EL (cell line): ENCODE measurements at regions not wholly inside any gene's neighbourhood (a gene's known extent, or its start where the extent isn't known, plus 50 kb on each side); places are given as distances from the start of the nearest gene placed in this dataset.
A peak's percentile ranks its signal among the peaks of the same experiment; 100 is the strongest.

Experiments
- DNase-seq: peaks from one replicate; pipeline ENCODE4 v3.0.0-alpha.2; 2016

DNA sequence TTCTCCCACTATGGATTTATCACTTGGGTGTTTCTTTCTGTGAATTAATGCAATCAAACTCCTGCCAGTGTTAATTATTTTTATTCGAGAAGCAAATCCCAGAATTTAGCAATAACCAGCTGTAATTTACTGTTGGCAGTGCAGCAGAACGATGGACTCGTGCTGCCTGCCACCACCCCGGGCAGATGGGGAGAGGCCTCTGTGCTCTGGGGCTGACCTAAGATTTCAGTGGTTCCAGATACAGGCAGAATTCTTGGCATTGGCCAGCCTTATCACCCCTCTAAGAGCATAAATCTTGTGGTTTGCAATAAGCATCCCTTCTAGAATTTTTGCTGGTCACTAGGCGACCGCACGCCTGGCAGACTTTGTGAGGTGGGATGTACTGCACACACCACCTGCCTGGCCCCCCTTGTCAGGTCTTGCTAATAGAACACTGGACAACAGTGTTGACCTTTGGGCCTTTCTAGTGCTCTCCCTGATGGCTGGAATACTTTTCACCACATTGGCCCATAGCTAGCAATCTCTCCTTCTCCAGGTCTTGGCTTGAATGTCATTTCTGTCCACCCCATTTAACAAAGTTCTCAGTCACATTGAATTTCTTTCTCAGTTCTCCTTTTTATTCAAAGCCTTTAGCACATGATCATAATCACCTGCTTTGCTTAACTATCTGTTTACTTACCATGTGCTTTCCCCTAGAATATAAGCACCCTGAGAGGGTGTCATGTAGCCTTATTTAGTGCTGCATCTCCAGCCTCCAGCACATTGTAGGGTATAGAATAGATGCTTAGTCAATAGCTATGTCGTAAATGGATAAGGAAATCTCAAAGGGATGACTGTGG, 122.1 kb upstream of the DYNLRB2 start:
- DNase-seq, result no peak

DNA sequence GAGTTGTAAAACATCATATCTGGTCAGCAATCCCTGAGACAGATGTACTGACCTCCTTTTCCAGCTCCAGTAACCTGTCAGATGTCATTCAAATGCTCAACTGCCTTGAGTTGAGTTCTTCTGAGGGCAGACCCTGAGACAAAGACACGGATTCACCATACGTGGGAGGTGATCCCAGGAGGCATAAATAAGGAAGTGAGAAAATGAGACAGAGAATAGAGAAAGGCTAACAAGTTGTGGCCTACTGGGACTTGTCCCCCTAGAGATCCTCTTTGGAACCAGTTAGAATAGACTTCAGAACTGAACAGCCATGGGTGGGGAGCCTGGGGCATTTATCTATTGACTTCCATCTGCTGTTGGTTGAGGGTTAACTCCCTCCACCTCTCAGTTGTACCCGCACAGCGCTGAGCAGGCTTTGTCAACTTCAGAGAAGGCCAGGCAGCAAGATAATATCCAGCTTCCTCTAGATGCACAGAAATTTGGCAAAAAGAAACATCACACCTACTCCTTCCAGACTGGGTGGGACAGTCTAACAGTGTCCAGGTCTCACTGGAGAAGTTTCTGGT, 123.0 kb upstream of the DYNLRB2 start:
- DNase-seq, result no peak

DNA sequence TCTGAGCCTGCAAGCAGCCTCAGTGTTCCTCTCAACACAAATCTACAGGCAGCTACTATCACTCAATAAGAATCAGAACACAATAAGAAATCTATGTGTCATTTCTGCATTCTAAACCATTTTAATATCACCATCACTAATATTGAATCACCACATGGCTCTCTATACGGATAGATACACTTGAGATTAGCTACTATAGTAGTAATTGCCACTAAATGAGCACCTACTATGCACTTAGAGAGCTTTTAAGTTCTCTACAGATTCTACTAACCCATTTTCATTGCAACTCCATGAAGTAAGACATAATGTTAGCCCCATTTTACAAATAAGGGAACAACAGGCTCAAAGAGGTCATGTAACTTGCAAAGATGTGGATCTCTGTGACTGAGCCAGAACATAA, 132.8 kb upstream of the DYNLRB2 start:
- no peak for DNase-seq

DNA sequence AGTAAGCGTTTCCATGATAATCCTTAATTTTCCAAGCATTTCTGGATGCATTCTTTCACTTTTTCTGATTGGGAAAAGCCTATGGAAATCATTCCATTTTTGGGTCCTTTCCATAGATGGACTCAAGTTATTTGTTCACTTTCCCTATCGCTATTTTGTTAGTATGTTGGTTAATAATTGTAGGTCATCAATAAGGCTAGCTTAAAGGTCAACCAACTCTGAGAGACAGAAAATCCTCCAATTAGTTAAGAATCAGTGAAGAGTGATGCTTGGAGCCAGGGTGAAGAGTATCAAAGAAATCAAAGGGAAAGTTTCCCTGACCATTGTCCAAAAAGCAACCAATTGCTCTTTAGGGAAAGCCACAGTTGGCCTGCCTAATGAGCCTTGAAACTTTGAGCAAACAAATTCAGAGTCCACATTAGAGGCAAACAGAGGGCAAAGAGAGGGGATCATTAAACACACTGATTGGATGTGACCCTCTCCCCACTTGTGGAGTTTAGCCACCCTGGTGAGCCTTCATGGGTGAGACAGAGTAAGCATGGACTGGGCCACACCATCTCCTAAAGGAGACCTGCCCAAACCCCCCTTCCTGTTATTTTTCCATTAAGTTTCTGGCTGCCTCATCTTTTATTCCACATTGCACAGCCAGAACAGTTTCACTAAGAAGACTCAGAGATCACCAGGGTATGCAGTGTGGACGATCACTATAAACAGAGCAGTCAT, 133.4 kb upstream of the DYNLRB2 start:
- DNase-seq, result no peak

DNA sequence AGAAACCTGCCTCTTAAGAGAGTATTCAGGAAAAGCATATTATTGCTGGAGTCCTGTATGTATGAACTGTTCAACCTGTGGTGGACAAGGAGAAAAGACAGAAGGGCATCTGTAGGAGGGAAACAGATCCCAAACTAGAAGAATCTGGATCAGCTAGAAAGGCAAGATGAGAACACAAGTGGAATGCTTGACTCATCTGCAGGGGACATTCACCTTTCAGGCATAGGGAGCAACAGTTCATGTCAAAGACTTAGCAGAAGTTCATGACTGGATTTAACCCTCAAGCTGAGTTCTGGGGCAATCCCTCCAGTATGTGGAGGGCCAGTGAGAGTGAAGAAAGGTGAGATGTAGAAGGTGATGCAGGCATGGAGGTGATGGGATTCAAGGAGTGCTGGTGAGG, 135.9 kb upstream of the DYNLRB2 start:
- no peak for DNase-seq

DNA sequence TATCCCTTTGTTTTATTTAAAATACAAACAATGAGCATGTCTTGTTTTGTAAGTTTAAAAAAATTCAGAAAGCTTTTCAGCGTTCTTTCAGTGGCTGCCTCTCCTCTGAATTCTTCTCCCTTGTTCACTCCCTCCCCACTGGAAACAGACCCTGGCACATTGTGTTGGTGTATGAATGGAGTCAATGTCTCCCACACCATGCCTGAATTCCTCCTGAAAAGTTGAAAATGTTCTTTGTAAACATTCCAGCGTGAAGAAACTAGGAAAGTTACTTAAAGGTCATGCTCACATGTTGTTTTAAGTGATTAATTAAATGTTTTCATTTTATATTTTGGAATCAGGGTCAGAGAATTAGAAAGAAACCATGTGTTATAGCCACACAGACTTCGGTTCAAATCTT, 136.9 kb upstream of the DYNLRB2 start:
- no peak for DNase-seq

DNA sequence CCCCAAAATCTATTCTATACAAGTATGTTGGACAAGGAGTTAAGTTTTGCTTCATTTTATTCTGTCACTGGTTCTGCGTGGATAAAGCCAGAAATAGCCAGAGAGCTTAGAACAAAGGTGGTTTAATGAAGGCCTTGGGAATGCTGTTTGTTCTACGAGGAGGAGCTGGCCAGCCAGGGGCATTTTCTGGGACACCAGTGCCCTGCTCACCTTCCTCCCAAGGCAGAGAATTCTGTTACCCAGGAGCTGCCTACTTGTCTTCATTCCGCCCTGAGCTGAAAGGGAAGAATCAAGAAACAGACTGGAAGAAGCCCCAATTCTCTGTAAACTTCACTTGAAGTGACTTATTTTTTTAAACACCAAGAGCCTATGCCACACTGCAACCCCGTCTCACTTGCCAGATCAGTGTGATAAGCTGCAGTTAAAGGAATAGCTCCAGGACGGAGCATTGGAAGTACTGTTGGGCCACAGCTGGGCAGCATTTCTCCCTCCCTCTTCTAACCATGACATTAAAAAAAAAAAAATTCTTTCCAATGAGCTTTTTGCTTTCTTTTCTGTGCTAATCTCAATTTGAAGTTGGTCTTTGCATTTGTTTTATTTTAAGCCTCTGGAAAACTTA, 149.8 kb upstream of the DYNLRB2 start:
- no peak for DNase-seq

DNA sequence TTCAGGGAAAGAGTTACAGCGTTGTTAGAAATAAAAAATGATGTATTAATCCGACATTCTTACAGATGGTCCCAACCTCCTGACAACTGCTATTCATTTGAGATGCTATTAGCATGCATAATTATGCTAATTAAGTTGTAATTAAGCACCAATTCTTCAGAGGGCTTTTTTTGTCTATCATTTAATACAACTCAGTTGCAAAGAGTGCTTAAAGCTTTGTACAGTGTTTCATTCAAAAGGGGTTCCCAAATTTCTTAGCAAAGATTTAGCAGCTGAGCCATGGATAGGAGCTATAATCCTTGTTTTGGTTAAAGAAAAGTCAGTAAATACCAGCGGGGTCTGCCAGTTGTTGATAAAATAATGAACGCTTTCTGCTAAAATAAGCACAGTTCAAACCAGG, 150.7 kb upstream of the DYNLRB2 start:
- no peak for DNase-seq

DNA sequence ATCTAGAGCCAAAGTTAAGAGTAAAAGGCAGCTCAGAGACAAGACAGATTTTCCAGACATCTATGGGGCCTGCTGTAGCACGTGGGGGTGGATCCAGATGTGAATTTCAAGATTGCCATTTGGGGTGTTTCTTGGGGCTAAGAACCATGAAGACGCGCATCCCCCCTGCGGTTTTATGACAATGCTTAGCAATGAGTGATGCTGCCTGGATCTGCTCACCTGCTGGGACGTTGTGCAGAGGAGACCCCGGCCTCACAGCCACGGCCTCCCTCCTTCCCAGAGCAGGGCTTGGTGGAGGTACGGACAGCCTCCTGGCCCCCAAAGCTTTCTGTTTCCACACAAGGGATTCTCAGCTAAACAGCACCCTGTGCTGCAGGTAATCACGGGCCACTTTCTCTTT, 151.5 kb upstream of the DYNLRB2 start:
- DNase-seq, result no peak

DNA sequence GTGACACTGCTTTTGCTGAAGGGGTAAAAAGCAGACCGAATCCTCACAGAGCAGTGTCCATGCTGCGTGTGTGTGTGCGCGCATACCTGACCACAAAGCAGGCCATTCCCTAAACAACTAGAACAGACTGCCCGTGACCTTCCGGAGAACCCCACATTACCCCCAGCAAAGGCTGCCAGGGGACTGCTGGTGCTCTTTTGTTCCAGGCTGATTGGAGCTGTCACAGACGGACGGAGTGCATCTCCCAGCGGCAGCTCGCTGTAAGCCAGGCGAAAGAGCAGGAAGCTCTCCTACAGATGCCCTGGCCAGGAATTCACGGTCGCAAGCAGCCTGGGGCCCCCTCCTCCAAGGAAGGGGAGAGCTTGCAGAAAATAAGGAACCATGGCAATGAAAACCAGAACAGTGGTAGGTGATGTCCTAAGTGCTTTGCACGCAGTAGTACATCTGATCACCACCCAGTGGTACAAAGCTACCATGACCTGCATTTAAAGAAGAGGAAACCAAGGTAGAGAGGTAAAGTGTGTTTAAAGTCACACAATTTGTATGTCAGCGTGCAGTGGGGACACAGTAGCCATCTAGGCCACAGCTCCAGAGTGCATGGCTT, 153.4 kb upstream of the DYNLRB2 start:
- DNase-seq, result no peak

DNA sequence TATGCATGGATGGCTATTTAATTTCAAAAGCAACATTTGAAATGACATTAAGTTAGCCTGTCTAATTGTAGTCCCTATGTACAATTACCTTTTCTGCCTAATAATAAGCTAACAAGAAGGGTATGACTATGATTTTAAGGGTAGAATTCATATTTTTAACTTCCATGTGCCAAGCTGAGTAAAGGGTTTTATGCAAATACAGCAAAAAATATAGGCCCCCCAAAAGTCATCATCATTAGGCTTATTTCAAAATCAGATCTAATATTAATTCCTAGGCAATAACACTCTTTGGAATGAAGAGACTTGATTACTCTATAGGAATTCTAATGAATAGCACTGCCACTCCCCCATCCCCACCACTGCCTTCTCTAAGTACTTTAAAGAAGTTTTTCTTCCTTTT, 155.9 kb upstream of the DYNLRB2 start:
- no peak for DNase-seq

DNA sequence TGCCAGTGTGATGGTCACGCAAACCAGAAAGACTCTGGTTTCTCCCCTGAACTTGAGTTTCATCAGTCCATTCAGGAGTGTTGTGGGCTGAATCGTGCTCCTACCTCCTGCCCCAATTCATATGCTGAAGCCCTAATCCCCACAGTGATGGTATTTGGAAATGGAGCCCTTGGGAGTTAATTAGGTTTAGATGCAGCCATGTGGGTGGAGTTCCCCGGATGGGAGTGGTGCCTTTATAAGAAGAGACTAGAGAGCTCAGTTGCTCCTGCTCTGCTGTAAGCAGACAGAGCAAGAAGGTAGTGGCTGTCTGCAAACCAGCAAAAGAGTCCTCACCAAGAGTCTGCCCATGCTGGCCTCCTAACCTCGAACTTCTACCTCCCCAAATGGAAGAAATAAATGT, 160.3 kb upstream of the DYNLRB2 start:
- no peak for DNase-seq

DNA sequence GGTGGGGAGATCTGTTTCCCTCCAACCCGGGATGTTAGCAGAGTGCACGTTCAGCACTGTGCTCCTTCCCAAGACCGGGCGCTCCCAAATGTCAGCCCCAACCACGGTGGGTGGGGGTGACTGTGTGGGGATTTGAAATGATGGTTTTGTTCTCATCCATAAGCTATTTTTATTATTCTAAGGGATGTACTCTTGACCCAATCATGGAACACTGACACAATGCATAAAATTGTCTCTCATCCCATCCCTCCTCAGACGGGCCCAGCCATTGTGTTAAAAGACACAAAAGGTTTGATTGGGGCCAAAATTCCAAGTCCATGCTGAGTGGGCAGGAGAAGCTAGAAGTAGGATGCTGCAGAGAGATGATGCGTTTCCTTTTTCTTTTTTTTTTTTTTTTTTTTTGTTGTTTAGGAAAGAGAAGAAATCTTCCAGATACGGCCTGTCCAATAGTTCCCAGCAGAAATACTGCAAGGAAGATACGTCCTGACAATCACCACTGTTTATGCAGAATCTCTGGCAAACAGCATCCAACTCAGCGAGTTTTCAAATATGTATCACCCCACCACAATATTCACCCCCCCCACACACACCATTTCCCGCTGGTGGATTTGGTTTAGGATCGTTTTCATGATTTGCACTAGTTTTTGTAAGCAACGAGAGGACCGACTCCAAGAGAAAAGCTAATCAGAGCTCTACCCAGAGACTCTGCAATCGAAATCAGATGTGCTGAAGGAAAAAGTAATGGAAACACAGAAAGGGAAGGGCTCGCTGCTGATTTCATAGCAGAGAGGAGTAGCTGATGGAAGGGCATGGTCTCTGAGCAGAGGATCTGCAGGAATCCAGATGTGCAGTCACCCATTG, 163.5 kb upstream of the DYNLRB2 start:
- no peak for DNase-seq

DNA sequence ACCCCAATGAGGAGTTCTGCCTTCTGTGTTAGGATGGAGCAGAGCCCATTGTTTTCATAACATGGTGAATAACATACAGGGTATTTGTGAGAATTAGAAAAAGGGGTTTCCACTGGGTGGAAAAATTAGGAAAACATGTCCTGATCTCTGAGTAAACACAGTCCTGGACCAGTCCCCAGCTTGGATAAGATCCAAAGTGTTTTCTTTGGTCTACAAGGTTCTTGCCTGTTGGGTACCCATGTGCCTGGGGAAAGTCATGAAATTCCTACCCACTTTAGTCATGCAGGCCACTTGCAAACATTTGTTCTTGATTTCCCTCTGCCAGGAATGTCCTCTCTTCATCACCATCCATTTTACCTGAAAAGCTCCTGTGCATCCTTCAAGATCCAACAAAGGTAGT, 164.8 kb upstream of the DYNLRB2 start:
- peak; percentile 5 for DNase-seq

DNA sequence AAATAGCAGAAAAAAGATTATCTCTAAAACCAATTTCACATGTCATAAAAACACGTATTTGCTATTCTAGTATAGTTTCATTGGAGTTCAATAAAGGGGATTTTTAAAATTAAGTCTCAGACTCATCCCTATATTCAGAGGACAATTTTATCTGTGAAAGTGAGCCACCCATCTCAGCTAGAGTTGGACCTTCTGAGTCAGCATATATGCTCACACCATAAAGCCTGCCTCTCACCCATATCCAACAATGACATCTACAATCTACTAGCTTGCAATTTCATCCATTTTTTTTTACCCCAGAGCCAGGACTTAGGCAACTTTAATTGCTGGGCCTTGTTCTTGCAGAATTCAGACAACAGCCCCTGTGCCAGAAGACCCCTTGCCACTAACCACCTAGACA, 165.3 kb upstream of the DYNLRB2 start:
- DNase-seq, result no peak

DNA sequence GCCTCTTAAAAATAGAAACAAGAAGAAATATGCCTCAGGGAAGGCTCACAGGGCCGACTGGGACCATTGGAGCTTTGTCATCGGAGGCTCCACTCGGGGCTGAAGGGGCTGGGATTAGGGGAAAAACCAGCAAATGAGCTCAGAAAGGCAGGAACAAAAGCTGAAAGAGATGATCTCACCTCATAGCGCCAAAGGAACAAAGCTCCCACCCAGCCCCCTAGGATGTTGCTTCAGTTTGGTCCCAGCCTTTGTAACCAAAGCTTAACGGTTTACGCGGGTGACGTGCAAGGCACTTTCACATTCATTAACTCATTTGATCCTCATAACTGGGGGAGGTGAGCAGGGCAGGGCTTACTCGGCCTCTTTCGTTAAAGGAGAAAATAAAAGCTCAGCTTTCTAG, 168.5 kb upstream of the DYNLRB2 start:
- no peak for DNase-seq

DNA sequence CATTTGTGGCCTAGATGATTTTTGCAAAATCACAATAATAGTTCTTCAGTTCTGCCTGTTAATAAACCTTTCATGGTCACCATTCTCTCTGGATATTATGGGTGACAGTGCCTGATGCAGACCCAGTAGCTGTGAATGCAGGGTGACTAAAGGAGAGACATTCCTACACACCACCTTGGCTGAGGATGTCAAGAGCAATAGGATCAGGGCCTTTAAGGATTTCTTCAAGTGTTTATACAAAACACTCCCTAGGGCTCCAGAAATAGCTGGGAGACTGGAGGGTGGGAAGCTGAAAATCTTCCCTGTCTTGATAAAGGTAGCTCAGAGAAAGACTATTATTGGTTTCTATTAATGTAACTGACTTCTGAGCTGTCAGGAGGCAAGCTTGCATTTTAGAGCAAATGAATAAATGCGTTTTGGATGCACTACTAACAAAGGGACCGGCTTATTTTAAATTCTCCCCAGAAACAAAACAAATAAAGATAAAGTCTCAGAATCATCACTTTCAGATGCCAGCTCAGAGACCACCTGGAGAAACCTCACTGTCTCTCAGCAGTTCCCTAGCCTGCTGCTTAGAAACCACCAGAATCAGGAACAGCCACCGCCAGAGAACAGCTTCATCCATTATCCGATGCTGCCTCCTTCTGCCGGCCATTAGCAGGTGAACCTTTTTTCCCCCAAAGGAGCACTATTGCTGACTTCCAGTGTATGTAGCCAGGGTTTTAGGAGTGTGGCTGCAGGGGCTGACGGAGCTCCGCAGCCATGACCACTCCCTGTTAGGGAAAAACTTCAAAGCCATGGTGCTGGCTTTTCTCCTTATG, 171.4 kb upstream of the DYNLRB2 start:
- DNase-seq, result peak; percentile 59

DNA sequence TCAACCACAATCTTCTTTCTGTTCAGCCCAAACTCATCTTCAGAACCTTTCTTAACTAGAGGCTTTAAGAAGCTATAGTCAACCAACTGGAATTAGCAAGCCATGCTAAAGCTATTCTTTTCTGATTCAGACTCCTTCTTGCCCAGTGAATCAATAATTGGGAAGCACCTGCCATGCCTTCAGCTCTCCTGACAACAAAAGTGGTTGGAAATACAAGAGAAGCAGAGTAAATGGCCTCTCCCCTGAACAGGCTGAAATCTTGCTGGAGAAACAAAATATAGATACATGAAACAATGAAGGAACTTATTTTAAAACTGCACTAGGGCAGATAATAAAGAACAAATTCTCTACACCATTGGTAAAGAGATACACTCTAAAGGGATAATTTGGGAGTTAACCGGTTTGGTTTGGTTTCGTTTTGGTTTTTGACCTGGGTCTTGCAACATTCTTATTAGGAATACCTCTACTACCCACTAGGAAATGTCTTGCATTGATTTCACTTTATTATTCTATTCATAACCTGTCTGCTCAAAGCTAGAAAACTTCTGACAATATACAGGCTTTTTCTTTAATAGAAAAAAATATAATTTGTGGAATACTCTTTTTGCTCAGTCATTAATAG, 173.6 kb upstream of the DYNLRB2 start:
- DNase-seq, result no peak

DNA sequence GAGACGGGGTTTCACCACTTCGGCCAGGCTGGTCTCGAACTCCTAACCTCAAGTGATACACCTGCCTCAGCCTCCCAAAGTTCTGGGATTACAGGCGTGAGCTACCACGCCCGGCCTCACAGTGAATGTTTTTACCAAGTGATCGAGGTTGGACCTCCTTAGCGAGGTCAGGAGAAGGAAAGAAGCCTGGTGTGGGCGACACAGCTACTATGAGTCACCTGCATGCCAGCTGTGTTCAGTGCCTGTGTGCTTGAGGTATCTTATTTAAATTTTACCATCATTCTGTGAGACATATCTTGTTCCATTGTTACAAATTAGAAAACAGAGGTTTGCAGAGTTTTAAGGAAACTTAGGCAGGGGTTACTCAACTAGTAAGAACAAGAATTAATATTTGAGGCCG, 174.8 kb upstream of the DYNLRB2 start:
- peak; percentile 9 for DNase-seq

DNA sequence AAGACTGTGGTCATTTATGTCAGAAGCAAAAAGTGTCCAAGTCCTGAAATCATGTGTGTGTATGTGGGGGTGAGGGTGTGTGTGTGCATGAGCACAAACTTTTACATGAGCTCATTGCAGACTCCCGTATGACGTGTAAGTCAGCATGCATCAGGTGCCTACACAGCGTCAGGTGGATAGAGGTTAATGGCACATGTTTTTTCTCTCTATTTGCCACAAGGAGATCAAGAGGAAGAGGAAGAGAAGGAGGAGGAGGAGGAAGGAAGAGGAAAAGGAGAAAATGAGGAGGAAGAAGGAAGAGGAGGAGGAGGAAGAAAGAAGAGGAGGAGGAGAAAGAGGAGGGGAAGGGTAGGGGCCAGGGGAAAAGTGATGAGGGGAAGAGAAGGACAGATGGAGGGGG, 178.0 kb upstream of the DYNLRB2 start:
- no peak for DNase-seq

DNA sequence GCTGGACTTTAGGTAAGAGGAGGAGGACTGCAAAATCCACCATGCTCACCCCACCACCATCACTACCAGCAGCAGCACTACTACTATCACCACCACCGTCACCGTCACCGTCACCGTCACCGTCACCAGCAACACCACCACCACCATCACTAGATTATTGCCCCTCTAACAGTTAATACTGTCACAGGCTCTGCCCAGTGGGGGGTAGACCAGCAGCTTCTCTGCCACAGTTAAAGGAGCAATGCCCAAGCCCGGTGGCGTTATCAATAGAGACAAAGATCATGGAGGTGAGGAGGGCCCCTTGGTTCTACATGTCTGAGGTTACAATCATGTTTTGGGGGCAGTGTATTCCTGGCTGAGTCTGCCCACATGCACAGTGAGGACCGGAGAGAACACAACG, 184.4 kb upstream of the DYNLRB2 start:
- no peak for DNase-seq
